SK-N-SH (cell line): ENCODE measurements at regions not wholly inside any gene's neighbourhood (a gene's known extent, or its start where the extent isn't known, plus 50 kb on each side); places are given as distances from the start of the nearest gene placed in this dataset.

Experiments used
- CTCF ChIA-PET: fragments of 300-600, 350-600 bp; formaldehyde crosslinking; extraction: SDS; loops from one replicate; lab custom pipeline; 2021; lab: Yijun Ruan, JAX
- POLR2A ChIA-PET: fragments of 350-600 bp; sonication (Branson Sonifier 250); formaldehyde crosslinking; extraction: SDS; loops from one replicate; lab custom pipeline; 2020; ENCODE audit warnings: antibody characterized with exemption, inconsistent platforms; lab: Yijun Ruan, JAX
- DNase-seq: peaks from one replicate; pipeline ENCODE4 v3.0.0; 2012
- H2AFZ ChIP-seq: fragments of 200-600 bp; sonication (generic); 2 replicates; pipeline ENCODE4 v1.8.1; 2016; ENCODE audit warnings: antibody characterized with exemption, mild to moderate bottlenecking, low read depth
- H3F3A ChIP-seq: fragments of 200-600 bp; sonication (generic); replicated peaks from 2 replicates; pipeline ENCODE3; 2016; ENCODE audit warnings: antibody characterized with exemption, mild to moderate bottlenecking; ENCODE audit not compliant: insufficient read depth
- H3K27ac ChIP-seq, 2 experiments: fragments of 200-500 bp in 1 of 2; fragments of 200-600 bp in 1 of 2; sonication (Bioruptor generic) in 1 of 2; sonication (generic), shearing (Covaris generic) in 1 of 2; 2 replicates each; pipeline versions ENCODE4 v1.5.1 to v1.6.1; 2014 to 2016; ENCODE audit warnings: low read depth in 2 of 2, inconsistent platforms in 1 of 2, low read length in 1 of 2, mild to moderate bottlenecking in 1 of 2, mixed read lengths in 1 of 2
- H3K27me3 ChIP-seq: fragments of 200-600 bp; sonication (generic), shearing (Covaris generic); 2 replicates; pipeline ENCODE4 v1.6.1; 2016; ENCODE audit warnings: mixed run types; ENCODE audit not compliant: insufficient read depth
- H3K36me3 ChIP-seq, 2 experiments: fragments of 200-500 bp in 1 of 2; fragments of 200-600 bp in 1 of 2; sonication (Bioruptor generic) in 1 of 2; sonication (generic) in 1 of 2; replicated peaks in 1 of 2; 2 replicates each; pipeline versions ENCODE3 to v1.5.1; 2014 to 2016; ENCODE audit warnings: low read length in 1 of 2, mild to moderate bottlenecking in 1 of 2; ENCODE audit not compliant: insufficient read depth in 2 of 2, control insufficient read depth in 1 of 2
- H3K4me1 ChIP-seq, 2 experiments: fragments of 200-500 bp in 1 of 2; fragments of 200-600 bp in 1 of 2; sonication (Bioruptor generic) in 1 of 2; sonication (generic), shearing (Covaris generic) in 1 of 2; 2 replicates each; pipeline versions ENCODE4 v1.5.1 to v1.6.1; 2014 to 2016; ENCODE audit warnings: low read depth in 1 of 2, low read length in 1 of 2, mixed run types in 1 of 2; ENCODE audit not compliant: insufficient read depth in 2 of 2, control insufficient read depth in 1 of 2
- H3K4me2 ChIP-seq: fragments of 200-600 bp; sonication (generic), shearing (Covaris generic); 2 replicates; pipeline ENCODE4 v1.6.1; 2017; ENCODE audit warnings: mixed run types
- H3K4me3 ChIP-seq, 2 experiments: fragments of 200-500 bp in 1 of 2; fragments of 200-600 bp in 1 of 2; sonication (Bioruptor generic) in 1 of 2; sonication (generic), shearing (Covaris generic) in 1 of 2; 2 replicates each; pipeline versions ENCODE4 v1.5.1 to v1.8.1; 2014 to 2016; ENCODE audit warnings: low read depth in 2 of 2, inconsistent platforms in 1 of 2, low read length in 1 of 2, mild to moderate bottlenecking in 1 of 2, mixed read lengths in 1 of 2, moderate library complexity in 1 of 2
- H3K79me2 ChIP-seq: fragments of 200-600 bp; sonication (generic); 2 replicates; pipeline ENCODE4 v1.8.1; 2017; ENCODE audit warnings: mild to moderate bottlenecking; ENCODE audit not compliant: insufficient read depth
- H3K9ac ChIP-seq: fragments of 200-600 bp; sonication (generic); 2 replicates; pipeline ENCODE4 v1.6.1; 2017; ENCODE audit warnings: mixed run types
- H3K9me2 ChIP-seq: fragments of 200-600 bp; sonication (generic); 2 replicates; pipeline ENCODE4 v1.6.1; 2017; ENCODE audit warnings: mixed run types
- H3K9me3 ChIP-seq: fragments of 200-600 bp; sonication (generic); 2 replicates; pipeline ENCODE4 v1.6.1; 2017; ENCODE audit warnings: mixed run types, mild to moderate bottlenecking, moderate library complexity
- H4K20me1 ChIP-seq: fragments of 200-600 bp; sonication (generic); 2 replicates; pipeline ENCODE4 v1.6.1; 2017; ENCODE audit warnings: mild to moderate bottlenecking, mixed run types; ENCODE audit not compliant: insufficient read depth
- EP300 ChIP-seq, 2 experiments: IDR thresholded peaks; 2 replicates each; pipeline versions ENCODE4 v1.4.0 to v1.6.1; 2012; ENCODE audit warnings: borderline replicate concordance in 1 of 2, low read depth in 1 of 2, low read length in 1 of 2
- FOXJ3 ChIP-seq: sonication (generic); formaldehyde crosslinking; IDR thresholded peaks from 2 replicates; pipeline ENCODE4 v1.5.1; 2020; ENCODE audit warnings: mild to moderate bottlenecking, missing genetic modification reagents
- FOXM1 ChIP-seq: IDR thresholded peaks from 2 replicates; pipeline ENCODE4 v1.4.0; 2012; ENCODE audit warnings: low read depth, mild to moderate bottlenecking
- GATA2 ChIP-seq: sonication (generic); formaldehyde crosslinking; IDR thresholded peaks from 2 replicates; pipeline ENCODE4 v1.5.0; 2020; ENCODE audit warnings: mild to moderate bottlenecking, missing genetic modification reagents
- JUND ChIP-seq: IDR thresholded peaks from 2 replicates; pipeline ENCODE4 v1.4.0; 2012
- RCOR1 ChIP-seq: fragments of 150-350 bp; IDR thresholded peaks from 2 replicates; pipeline ENCODE4 v1.6.1; 2017; ENCODE audit warnings: antibody characterized with exemption, low read length
- RFX5 ChIP-seq: IDR thresholded peaks from 2 replicates; pipeline ENCODE4 v1.6.1; 2012; ENCODE audit warnings: mild to moderate bottlenecking, improper control_type of control experiment, low read length
- RXRA ChIP-seq: IDR thresholded peaks from 2 replicates; pipeline ENCODE4 v1.4.0; 2012; ENCODE audit warnings: low read depth, mild to moderate bottlenecking, borderline replicate concordance
- TAF1 ChIP-seq: IDR thresholded peaks from 2 replicates; pipeline ENCODE4 v1.6.1; 2012; ENCODE audit warnings: low read depth, mild to moderate bottlenecking, low read length, moderate library complexity, borderline replicate concordance
- TCF12 ChIP-seq: IDR thresholded peaks from 2 replicates; pipeline ENCODE4 v1.4.0; 2012
- TEAD4 ChIP-seq: IDR thresholded peaks from 2 replicates; pipeline ENCODE4 v1.4.0; 2012; ENCODE audit warnings: mild to moderate bottlenecking, borderline replicate concordance; ENCODE audit not compliant: insufficient read depth
- YY1 ChIP-seq: IDR thresholded peaks from 2 replicates; pipeline ENCODE4 v1.4.0; 2012; ENCODE audit warnings: low read depth, mild to moderate bottlenecking
- WGBS: methylation state at CpG from one replicate; pipeline ENCODE4 v1.1.6; 2017; ENCODE audit warnings: low lambda C conversion rate; 5-methylcytosine and 5-hydroxymethylcytosine counted together
- TF ChIP-seq, protein P1 (sequence below): fragments of 150-350 bp; IDR thresholded peaks from 2 replicates; pipeline ENCODE4 v1.6.1; 2017; ENCODE audit warnings: antibody characterized with exemption, low read length, low read depth, borderline replicate concordance
- TF ChIP-seq, protein P2 (sequence below): IDR thresholded peaks from 2 replicates; pipeline ENCODE4 v1.4.0; 2012; ENCODE audit warnings: low read depth, borderline replicate concordance
- TF ChIP-seq, protein P3 (sequence below): fragments of 200-600 bp; sonication (generic); IDR thresholded peaks from 2 replicates; pipeline ENCODE4 v1.6.1; 2017; ENCODE audit warnings: antibody characterized with exemption, mild to moderate bottlenecking, moderate library complexity
- TF ChIP-seq, protein P4 (sequence below): IDR thresholded peaks from 2 replicates; pipeline ENCODE4; 2012
- TF ChIP-seq, protein P5 (sequence below): fragments of 150-350 bp; IDR thresholded peaks from 2 replicates; pipeline ENCODE4 v1.6.1; 2016; ENCODE audit warnings: mild to moderate bottlenecking, low read depth, low read length

DNA sequence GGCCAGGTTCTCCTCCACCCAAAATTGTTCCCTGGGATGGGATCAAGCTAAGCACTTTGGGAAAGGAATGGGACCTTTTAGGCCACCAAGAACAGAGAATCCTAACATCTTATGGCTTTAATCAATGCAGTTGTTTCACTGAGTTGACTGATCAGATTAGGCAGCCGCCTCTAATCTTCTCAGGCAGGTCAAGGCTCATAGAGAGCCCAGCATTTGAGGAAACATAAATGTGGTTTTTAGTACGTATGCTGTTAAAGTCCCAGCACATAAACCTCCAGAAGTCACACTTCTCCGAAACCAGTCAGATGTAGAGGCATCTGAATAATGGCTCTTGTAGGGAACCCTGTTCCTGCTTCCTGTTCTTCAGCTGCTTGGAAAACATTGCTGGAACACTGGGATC is 99.5 kb upstream of the RMDN2 start:
- Histone ChIP-seq H3K4me3 (no peak overlapping the region), H3K4me1 (peaks cover 10 to 21% of the 10 kb centered on the region in 2 experiments; a peak in 3 of 4 replicates), H3F3A (peaks cover 14% of the 10 kb centered on the region), H3K36me3 (no peaks in the 10 kb centered on the region), H3K27ac (no peak overlapping the region), H3K9me3 (0 out of 2 replicates have a peak, but pooled peaks cover 4% of the 10 kb centered on the region), H3K79me2 (no peaks in the 10 kb centered on the region), H4K20me1 (no peaks in the 10 kb centered on the region), H3K4me2 (no peak overlapping the region), H2AFZ (no peak overlapping the region), H3K9me2 (no peaks in the 10 kb centered on the region), H3K27me3 (no peaks in the 10 kb centered on the region), H3K9ac (no peak overlapping the region)
- ChIA-PET POLR2A (no interaction called here), CTCF (interaction anchor here (1.0 to 18.8 kb wide), 5 partner anchors 10 to 430 kb away, joined by 3 to 247 read pairs (median 3); no protein-coding TSS in a partner anchor)
- 86% methylated on average over 3 of the region's 3 CpGs for WGBS
- TF ChIP-seq JUND (no peak), GATA2 (no peak), TEAD4 (no peak), RFX5 (no peak), FOXJ3 (CRISPR knock-in tag) (no peak), TAF1 (no peak), TCF12 (no peak), EP300 (IDR thresholded peaks at IDR 0.05; ENCODE audit: borderline replicate concordance in 1 of 2, low read depth in 1 of 2, low read length in 1 of 2) (no peak), RXRA (no peak), FOXM1 (no peak), RCOR1 (no peak), YY1 (no peak)
- TF ChIP-seq, protein P1, sequence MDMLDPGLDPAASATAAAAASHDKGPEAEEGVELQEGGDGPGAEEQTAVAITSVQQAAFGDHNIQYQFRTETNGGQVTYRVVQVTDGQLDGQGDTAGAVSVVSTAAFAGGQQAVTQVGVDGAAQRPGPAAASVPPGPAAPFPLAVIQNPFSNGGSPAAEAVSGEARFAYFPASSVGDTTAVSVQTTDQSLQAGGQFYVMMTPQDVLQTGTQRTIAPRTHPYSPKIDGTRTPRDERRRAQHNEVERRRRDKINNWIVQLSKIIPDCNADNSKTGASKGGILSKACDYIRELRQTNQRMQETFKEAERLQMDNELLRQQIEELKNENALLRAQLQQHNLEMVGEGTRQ: no peak
- TF ChIP-seq, protein P2, sequence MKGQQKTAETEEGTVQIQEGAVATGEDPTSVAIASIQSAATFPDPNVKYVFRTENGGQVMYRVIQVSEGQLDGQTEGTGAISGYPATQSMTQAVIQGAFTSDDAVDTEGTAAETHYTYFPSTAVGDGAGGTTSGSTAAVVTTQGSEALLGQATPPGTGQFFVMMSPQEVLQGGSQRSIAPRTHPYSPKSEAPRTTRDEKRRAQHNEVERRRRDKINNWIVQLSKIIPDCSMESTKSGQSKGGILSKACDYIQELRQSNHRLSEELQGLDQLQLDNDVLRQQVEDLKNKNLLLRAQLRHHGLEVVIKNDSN: no peak
- TF ChIP-seq, protein P3, sequence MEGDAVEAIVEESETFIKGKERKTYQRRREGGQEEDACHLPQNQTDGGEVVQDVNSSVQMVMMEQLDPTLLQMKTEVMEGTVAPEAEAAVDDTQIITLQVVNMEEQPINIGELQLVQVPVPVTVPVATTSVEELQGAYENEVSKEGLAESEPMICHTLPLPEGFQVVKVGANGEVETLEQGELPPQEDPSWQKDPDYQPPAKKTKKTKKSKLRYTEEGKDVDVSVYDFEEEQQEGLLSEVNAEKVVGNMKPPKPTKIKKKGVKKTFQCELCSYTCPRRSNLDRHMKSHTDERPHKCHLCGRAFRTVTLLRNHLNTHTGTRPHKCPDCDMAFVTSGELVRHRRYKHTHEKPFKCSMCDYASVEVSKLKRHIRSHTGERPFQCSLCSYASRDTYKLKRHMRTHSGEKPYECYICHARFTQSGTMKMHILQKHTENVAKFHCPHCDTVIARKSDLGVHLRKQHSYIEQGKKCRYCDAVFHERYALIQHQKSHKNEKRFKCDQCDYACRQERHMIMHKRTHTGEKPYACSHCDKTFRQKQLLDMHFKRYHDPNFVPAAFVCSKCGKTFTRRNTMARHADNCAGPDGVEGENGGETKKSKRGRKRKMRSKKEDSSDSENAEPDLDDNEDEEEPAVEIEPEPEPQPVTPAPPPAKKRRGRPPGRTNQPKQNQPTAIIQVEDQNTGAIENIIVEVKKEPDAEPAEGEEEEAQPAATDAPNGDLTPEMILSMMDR: no peak
- TF ChIP-seq, protein P4, sequence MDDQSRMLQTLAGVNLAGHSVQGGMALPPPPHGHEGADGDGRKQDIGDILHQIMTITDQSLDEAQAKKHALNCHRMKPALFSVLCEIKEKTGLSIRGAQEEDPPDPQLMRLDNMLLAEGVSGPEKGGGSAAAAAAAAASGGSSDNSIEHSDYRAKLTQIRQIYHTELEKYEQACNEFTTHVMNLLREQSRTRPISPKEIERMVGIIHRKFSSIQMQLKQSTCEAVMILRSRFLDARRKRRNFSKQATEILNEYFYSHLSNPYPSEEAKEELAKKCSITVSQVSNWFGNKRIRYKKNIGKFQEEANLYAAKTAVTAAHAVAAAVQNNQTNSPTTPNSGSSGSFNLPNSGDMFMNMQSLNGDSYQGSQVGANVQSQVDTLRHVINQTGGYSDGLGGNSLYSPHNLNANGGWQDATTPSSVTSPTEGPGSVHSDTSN: no peak
- TF ChIP-seq, protein P5, sequence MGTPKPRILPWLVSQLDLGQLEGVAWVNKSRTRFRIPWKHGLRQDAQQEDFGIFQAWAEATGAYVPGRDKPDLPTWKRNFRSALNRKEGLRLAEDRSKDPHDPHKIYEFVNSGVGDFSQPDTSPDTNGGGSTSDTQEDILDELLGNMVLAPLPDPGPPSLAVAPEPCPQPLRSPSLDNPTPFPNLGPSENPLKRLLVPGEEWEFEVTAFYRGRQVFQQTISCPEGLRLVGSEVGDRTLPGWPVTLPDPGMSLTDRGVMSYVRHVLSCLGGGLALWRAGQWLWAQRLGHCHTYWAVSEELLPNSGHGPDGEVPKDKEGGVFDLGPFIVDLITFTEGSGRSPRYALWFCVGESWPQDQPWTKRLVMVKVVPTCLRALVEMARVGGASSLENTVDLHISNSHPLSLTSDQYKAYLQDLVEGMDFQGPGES: no peak
- no peak for DNase-seq
